Vagina (tissue), 2 donors: ENCODE measurements at regions not wholly inside any gene's neighbourhood (a gene's known extent, or its start where the extent isn't known, plus 50 kb on each side); places are given as distances from the start of the nearest gene placed in this dataset.

ENCODE experiments used
- POLR2A ChIP-seq, 2 donors: fragments of 450-650 bp; IDR thresholded peaks; one replicate each; pipeline ENCODE4 v1.6.1; 2017; ENCODE audit warnings: antibody characterized with exemption in 2 of 2, mild to moderate bottlenecking in 2 of 2, moderate library complexity in 2 of 2
- TF ChIP-seq, protein P1 (sequence below), 3 experiments: fragments of 450-650 bp in 2 of 3; fragments of 200-600 bp in 1 of 3; sonication (generic) in 1 of 3; IDR thresholded peaks; one replicate each; pipeline ENCODE4 v1.5.1; 2017 to 2019; ENCODE audit warnings: antibody characterized with exemption in 3 of 3, mild to moderate bottlenecking in 2 of 3, moderate library complexity in 2 of 3

GRCh38 chr2:163324677-163325076 is 411.1 kb downstream of the FIGN start:
- TF ChIP-seq, protein P1, sequence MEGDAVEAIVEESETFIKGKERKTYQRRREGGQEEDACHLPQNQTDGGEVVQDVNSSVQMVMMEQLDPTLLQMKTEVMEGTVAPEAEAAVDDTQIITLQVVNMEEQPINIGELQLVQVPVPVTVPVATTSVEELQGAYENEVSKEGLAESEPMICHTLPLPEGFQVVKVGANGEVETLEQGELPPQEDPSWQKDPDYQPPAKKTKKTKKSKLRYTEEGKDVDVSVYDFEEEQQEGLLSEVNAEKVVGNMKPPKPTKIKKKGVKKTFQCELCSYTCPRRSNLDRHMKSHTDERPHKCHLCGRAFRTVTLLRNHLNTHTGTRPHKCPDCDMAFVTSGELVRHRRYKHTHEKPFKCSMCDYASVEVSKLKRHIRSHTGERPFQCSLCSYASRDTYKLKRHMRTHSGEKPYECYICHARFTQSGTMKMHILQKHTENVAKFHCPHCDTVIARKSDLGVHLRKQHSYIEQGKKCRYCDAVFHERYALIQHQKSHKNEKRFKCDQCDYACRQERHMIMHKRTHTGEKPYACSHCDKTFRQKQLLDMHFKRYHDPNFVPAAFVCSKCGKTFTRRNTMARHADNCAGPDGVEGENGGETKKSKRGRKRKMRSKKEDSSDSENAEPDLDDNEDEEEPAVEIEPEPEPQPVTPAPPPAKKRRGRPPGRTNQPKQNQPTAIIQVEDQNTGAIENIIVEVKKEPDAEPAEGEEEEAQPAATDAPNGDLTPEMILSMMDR (IDR thresholded peaks at IDR 0.05): no peak
- TF ChIP-seq POLR2A (IDR thresholded peaks at IDR 0.05): no peak
